MM.1S (cell line): ENCODE measurements at regions not wholly inside any gene's neighbourhood (a gene's known extent, or its start where the extent isn't known, plus 50 kb on each side); places are given as distances from the start of the nearest gene placed in this dataset.

Experiments used
- CTCF ChIP-seq: fragments of 300-600 bp; sonication (generic); IDR thresholded peaks from 2 replicates; pipeline ENCODE4 v1.5.1; 2016; ENCODE audit warnings: antibody characterized with exemption, low read length, mixed read lengths
- EZH2 ChIP-seq: fragments of 300-600 bp; sonication (generic); optimal IDR thresholded peaks from 2 replicates; pipeline ENCODE3; 2017; ENCODE audit warnings: low read depth, mild to moderate bottlenecking, antibody characterized with exemption, low read length, mixed read lengths

GRCh38 chr7:156580036-156580435, 60.5 kb upstream of the RNF32 start:
- TF ChIP-seq CTCF (no peak), EZH2 (no peak)
